GM19239 (cell line): ENCODE measurements at regions not wholly inside any gene's neighbourhood (a gene's known extent, or its start where the extent isn't known, plus 50 kb on each side); places are given as distances from the start of the nearest gene placed in this dataset.
"Not testable (repeated sequence)": the region's sequence is repeated elsewhere in the genome, so short reads cannot be mapped to it uniquely, and the experiment has no call there.

Source experiments
- DNase-seq: peaks from one replicate; pipeline ENCODE4 v3.0.0; 2011; ENCODE audit warnings: low spot score; ENCODE audit not compliant: insufficient read length
- FAIRE-seq: peaks from 2 replicates; lab custom pipeline; 2011; peaks lifted over from hg19 to GRCh38; lab: Jason Lieb, UNC

DNA sequence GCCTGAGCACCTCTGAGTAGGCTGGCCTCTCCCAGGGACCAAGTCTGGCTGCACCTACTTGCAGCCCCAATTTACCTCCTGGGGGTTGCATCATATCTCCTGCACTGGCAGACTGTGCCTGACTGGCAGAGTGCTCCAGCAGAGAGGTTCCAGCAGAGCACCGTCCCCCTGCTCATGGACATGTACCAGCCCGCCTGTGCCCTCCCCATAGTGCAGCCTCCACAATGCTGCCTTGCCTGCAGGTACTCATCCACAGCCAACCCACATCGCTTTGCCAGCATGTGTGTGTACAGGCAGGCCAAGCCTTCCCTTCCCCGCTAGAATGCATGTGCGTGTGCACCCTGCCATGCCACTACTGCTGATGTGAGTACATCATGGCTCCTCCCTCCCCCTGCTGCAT, 105.5 kb upstream of the NPSR1 start:
- DNase-seq = no peak
- FAIRE-seq = no peak

DNA sequence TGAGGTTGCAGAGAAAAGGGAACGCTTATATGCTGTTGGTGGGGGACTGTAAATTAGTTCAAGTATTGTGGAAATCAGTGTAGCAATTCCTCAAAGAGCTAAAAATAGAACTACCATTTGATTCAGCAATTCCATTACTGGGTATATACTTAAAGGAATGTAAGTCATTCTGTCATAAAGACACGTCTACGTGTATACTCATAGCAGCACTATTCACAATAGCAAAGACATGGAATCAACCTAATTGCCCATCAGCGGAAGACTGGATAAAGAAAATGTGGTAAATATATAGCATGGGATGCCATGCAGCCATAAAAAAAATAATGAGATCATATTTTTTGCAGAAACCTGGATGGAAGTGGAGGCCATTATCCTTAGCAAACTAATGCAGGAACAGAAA, 100.0 kb upstream of the NPSR1 start:
- FAIRE-seq (no peak), DNase-seq (no peak)

DNA sequence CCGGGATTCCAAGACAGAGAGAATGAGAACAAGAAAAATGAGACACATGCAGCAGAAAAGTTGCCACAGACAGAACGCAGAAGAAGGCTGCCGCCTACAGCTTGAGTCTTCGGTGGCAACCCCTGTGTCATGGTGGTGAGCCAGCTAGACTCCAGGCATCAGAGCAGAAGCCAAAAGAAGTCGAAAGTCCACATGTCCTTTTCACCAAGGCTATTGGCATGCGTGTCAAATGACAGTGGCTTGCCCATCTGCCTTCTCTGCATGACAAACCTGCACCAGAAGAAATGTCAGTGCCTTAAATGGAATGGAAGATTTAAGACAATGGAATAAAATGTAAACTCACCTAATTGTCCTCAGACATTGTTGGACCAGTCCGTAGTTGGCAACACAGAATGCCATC, 93.9 kb upstream of the NPSR1 start:
- FAIRE-seq (no peak), DNase-seq (no peak)

DNA sequence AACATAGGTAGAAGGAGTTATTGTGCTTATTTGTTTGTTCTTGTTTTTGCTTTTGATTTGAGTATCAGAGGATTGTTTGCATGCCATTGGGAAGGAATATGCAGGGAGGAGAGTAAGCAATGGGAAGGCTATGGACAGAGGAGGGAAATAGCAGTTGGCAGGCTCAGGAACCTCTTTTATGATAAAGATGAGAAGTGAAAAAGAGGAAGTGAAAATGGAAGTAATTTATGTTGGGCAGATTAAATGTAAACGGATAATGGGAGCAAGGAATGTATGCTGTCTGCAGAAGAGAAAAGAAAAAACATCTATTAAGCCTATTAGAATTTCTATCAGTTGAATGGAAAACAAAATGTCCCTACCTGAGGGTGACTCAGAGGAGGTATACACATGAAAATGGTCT, 90.1 kb upstream of the NPSR1 start:
- FAIRE-seq = no peak
- no peak for DNase-seq

DNA sequence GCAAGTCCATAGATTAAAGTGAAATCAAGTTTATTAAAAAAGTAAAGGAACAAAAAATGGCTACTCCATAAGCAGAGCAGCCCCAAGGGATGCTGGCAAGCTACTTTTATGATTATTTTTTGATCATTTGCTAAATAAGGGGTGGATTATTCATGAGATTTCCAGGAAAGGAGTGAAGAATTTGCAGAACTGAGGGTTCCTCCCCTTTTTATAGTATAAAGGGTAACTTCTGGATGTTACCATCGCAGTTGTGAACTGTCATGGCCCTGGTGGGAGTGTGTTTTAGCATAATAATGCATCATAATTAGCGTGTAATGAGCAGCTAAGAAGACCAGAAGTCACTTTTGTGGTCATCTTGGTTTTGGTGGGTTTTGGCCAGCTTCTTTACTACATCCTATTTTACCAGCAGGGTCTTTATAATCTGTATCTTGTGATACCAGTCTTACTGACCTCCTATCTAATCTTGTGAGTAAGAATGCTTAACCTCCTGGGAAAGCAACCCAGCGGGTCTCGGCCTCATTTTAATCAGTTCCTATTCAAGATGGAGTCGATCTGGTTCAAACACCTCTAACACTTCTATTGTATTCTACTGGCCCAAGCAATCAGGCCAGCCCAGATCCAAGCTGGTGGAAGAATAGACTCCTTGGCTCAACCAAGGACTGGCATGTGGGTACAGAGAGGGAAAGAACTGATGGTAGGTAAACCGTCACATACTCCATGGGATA, 87.9 kb upstream of the NPSR1 start:
- DNase-seq = no peak
- FAIRE-seq = no peak

DNA sequence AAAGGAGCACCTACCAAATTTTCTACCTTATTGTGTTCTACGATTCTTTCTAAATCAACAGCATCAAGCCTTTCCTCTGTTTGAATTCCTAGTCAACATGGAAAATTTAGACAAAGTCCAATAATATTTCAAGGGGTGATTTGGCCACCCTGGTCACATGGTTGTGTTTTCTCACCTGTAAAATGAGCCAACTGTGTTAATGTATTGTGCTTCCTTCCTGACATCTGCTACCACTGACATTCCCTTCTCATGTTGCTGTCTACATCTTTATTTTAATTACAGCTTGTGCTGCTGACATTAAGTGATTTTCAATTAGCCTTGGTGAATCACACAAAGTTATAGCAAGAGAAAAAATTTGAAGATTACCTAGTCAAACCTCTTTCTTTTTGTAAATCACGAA, 83.0 kb upstream of the NPSR1 start:
- DNase-seq = no peak
- no peak for FAIRE-seq

DNA sequence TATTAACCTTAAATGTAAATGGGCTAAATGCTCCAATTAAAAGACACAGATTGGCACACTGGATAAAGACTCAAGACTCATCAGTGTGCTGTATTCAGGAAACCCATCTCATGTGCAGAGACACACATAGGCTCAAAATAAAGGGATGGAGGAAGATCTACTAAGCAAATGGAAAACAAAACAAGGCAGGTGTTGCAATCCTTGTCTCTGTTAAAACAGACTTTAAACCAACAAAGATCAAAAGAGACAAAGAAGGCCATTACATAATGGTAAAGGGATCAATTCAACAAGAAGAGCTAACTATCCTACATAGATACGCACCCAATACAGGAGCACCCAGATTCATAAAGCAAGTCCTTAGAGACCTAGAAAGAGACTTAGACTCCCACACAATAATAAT, 80.1 kb upstream of the NPSR1 start:
- not testable (repeated sequence) for FAIRE-seq, DNase-seq

DNA sequence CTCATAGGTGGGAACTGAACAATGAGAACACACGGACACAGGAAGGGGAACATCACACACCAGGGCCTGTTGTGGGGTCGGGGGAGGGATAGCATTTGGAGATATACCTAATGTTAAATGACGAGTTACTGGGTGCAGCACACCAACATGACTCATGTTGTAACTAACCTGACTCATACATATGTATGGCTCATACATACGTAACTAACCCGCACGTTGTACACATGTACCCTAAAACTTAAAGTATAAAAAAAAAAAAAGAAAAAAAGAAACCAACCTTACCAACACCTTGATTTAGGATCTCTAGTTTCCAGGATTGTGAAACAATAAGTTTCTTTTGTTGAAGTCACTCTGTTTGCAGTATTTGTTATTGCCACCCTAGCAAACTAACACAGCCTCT, 76.3 kb upstream of the NPSR1 start:
- not testable (repeated sequence) for DNase-seq, FAIRE-seq

DNA sequence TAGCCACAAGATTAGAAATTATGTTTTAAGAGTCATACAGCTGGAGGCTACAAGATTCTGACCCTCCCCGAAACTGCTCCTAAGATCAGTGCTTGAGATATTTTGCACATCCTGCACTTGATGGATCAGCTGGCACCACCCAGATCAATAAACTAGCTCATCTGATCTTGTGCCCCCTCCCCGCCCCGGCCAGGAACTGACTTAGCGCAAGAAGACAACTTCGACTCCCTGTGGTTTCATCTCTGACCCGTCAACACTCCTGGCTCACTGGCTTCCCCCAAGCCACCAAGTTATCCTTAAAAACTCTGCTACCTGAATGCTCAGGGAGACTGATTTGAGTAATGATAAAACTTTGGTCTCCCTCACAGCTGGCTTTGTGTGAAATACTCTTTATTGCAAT, 73.5 kb upstream of the NPSR1 start:
- no peak for FAIRE-seq
- no peak for DNase-seq

DNA sequence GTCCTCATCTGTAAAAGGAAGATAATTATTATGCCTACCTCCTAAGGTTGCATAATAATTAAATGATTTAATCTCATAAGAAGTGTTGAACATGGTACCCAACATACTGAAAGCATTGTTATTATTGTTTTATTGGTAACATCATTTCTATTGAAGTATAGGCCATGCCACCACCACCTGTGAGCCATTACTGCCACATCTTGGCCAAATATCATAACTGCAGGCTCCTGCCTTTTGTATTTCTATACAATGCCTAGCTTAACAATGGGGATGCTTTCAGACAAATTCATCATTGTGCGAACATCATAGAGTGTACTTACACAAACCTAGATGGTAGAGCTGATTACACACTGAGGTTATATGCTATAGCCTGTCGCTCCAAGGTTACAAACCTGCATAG, 61.1 kb upstream of the NPSR1 start:
- no peak for FAIRE-seq

DNA sequence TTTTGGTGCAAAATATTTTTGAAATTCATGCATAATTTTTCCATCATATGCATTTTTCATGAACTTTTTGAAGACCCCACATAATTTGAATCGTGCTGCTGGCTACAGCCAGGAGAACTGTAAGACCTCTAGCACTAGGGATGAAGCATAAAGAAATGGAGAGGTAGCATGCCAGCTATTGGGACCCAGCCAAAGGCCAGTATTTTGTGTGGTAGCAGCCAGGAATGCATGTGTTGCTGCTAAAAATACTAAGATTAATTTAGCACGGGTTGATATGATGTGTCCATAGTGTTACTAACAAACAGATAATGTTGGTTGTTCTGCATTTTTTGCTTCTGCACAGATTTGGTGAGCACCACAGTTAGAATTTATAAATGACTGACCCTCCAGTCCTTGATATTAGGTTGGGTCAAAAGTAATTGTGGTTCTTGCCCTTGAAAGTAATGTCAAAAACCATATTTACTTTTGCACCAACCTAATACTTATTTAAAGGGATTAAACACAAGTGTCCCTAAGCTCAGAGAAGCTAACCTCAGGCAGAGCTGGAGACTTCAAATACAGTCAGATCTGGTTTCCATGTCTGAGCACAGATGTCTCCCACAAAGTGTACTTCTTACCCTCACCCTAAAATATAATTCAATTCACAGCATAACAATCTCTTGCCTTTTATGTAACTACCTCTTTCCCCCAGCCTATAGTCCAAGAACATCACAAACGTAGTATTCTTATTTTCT, 54.1 kb upstream of the NPSR1 start:
- DNase-seq (no peak), FAIRE-seq (no peak)

More for the DNA sequence above, 61.1 kb upstream of the NPSR1 start:
- no peak for DNase-seq
